ENCODE measurements at regions not wholly inside any gene's neighbourhood (a gene's known extent, or its start where the extent isn't known, plus 50 kb on each side); places are given as distances from the start of the nearest gene placed in this dataset.
"Not testable (repeated sequence)": the region's sequence is repeated elsewhere in the genome, so short reads cannot be mapped to it uniquely, and the experiment has no call there.

DNA sequence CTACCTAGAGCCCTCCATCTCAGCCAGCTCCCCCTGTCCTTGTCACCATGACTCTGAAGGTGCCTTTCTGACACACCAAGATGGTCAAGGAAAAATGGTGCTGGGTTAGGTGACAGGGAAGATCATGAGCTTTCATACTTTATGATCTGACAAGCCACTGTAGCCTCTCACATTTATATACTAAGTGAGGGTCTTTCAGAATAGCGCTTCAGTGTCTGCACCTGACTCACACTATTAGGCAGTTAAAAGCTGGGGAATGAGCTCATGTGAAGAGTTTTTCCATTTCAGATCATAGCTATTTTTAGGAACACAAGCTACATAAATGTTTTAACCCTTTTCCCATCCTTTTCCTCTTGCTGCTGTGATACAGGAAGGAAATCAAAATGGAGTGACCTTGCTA lies 101.4 kb downstream of the FAM72C start:
- not testable (repeated sequence) for H3K27ac ChIP-seq (ENCODE audit: low read length); H3K9ac ChIP-seq (ENCODE audit: low read length in 2 of 2); H3K4me3 ChIP-seq (ENCODE audit: low read length in 2 of 2); H3K9me3 ChIP-seq (ENCODE audit: control insufficient read depth in 2 of 2, low read length in 2 of 2); H3K36me3 ChIP-seq (ENCODE audit: control insufficient read depth in 2 of 2, insufficient read depth in 2 of 2, low read length in 2 of 2); H3K27me3 ChIP-seq (ENCODE audit: control insufficient read depth in 1 of 2, insufficient read depth in 2 of 2, low read length in 2 of 2); H3K4me1 ChIP-seq (ENCODE audit: control insufficient read depth, insufficient read depth, low read length)

GRCh38 chr1:143867590-143868220 lies 104.1 kb downstream of the FAM72C start:
- not testable (repeated sequence) for H3K9me3 ChIP-seq (ENCODE audit: control insufficient read depth in 2 of 2, low read length in 2 of 2); H3K36me3 ChIP-seq (ENCODE audit: control insufficient read depth in 2 of 2, insufficient read depth in 2 of 2, low read length in 2 of 2); H3K4me1 ChIP-seq (ENCODE audit: control insufficient read depth, insufficient read depth, low read length); H3K4me3 ChIP-seq (ENCODE audit: low read length in 2 of 2); H3K9ac ChIP-seq (ENCODE audit: low read length in 2 of 2); H3K27ac ChIP-seq (ENCODE audit: low read length); H3K27me3 ChIP-seq (ENCODE audit: control insufficient read depth in 1 of 2, insufficient read depth in 2 of 2, low read length in 2 of 2)

DNA sequence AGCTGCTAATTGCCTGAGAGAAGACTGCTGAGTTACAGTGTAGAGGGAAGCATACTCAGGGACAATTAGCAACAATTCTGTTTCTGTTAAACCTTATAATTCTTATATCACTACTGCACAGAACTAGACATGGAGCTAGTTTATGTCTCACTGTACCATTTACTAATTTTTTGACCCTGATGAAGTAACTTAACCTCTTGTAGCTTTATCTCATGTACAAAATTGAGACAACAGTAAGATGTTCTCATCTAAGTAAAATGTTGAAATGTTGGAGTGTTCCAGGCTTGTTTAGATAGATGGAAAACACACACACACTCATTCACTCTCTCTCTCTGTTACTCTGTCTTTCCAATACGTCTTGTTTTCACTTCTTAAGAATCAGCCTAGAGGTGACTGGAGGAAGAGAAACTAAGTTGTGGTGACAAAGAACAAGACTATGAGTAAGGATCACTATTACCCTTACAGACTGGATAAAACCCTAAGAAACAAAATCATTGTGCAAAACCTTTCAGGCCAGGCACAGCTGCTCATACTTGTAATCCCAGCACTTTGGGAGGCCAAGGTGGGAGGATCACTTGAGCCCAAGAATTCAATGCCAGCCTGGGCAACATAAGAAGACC lies 107.8 kb downstream of the FAM72C start:
- H3K27me3 ChIP-seq (ENCODE audit: control insufficient read depth in 1 of 2, insufficient read depth in 2 of 2, low read length in 2 of 2); H3K9ac ChIP-seq (ENCODE audit: low read length in 2 of 2); H3K27ac ChIP-seq (ENCODE audit: low read length); H3K4me1 ChIP-seq (ENCODE audit: control insufficient read depth, insufficient read depth, low read length); H3K36me3 ChIP-seq (ENCODE audit: control insufficient read depth in 2 of 2, insufficient read depth in 2 of 2, low read length in 2 of 2); H3K9me3 ChIP-seq (ENCODE audit: control insufficient read depth in 2 of 2, low read length in 2 of 2); H3K4me3 ChIP-seq (ENCODE audit: low read length in 2 of 2): not testable (repeated sequence)

DNA sequence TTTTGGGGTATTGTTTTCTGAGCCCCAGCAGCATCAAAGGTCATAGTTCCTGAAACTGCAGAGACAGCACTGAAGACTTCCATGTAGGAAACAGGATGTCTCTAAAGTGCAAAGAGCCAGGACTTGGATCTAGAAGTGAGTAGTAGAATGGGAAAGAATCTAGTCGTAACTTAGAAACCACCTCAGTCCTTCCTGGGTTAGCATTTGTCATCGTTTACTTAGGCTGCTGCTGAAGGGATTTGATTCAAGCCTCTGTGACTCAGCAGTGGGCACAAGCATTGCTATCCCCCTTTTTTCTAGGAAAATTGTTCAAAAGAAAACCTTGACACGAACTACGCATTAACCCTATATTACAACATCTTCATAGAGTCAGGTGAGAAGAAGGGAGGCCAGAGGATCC lies 109.1 kb downstream of the FAM72C start:
- not testable (repeated sequence) for H3K27me3 ChIP-seq (ENCODE audit: control insufficient read depth in 1 of 2, insufficient read depth in 2 of 2, low read length in 2 of 2); H3K36me3 ChIP-seq (ENCODE audit: control insufficient read depth in 2 of 2, insufficient read depth in 2 of 2, low read length in 2 of 2); H3K27ac ChIP-seq (ENCODE audit: low read length); H3K4me3 ChIP-seq (ENCODE audit: low read length in 2 of 2); H3K4me1 ChIP-seq (ENCODE audit: control insufficient read depth, insufficient read depth, low read length); H3K9me3 ChIP-seq (ENCODE audit: control insufficient read depth in 2 of 2, low read length in 2 of 2); H3K9ac ChIP-seq (ENCODE audit: low read length in 2 of 2)

- H3K9me3 ChIP-seq (ENCODE audit: control insufficient read depth in 2 of 2, low read length in 2 of 2); H3K4me1 ChIP-seq (ENCODE audit: control insufficient read depth, insufficient read depth, low read length); H3K9ac ChIP-seq (ENCODE audit: low read length in 2 of 2); H3K4me3 ChIP-seq (ENCODE audit: low read length in 2 of 2); H3K36me3 ChIP-seq (ENCODE audit: control insufficient read depth in 2 of 2, insufficient read depth in 2 of 2, low read length in 2 of 2); H3K27ac ChIP-seq (ENCODE audit: low read length); H3K27me3 ChIP-seq (ENCODE audit: control insufficient read depth in 1 of 2, insufficient read depth in 2 of 2, low read length in 2 of 2): not testable (repeated sequence)
Measured at GRCh38 chr1:143861306-143861705, 110.5 kb downstream of the FAM72C start.

- not testable (repeated sequence) for H3K27me3 ChIP-seq (ENCODE audit: control insufficient read depth in 1 of 2, insufficient read depth in 2 of 2, low read length in 2 of 2); H3K27ac ChIP-seq (ENCODE audit: low read length); H3K9me3 ChIP-seq (ENCODE audit: control insufficient read depth in 2 of 2, low read length in 2 of 2); H3K4me3 ChIP-seq (ENCODE audit: low read length in 2 of 2); H3K36me3 ChIP-seq (ENCODE audit: control insufficient read depth in 2 of 2, insufficient read depth in 2 of 2, low read length in 2 of 2); H3K9ac ChIP-seq (ENCODE audit: low read length in 2 of 2); H3K4me1 ChIP-seq (ENCODE audit: control insufficient read depth, insufficient read depth, low read length)
Measured at GRCh38 chr1:143855867-143856266, 115.9 kb downstream of the FAM72C start.

DNA sequence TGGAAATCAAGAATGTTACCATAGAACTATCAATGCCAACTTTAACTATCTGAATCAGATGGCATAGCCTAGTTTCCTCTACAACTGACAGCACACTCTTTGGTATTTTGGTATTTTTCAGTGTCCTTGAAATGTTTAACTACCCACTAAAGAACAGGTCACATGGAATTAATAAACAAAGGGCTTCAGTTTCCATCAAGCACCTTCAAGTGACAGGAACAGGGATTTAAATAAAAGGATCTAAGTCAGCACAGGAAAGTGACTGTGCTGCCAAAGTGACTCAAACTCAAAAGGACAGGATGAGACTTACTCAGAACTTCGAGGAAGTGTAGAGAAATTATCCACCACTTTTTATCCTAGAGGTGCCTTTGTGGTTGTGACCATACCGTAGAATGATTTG lies 117.7 kb downstream of the FAM72C start:
- H3K4me1 ChIP-seq (ENCODE audit: control insufficient read depth, insufficient read depth, low read length); H3K4me3 ChIP-seq (ENCODE audit: low read length in 2 of 2); H3K36me3 ChIP-seq (ENCODE audit: control insufficient read depth in 2 of 2, insufficient read depth in 2 of 2, low read length in 2 of 2); H3K27ac ChIP-seq (ENCODE audit: low read length); H3K9me3 ChIP-seq (ENCODE audit: control insufficient read depth in 2 of 2, low read length in 2 of 2); H3K9ac ChIP-seq (ENCODE audit: low read length in 2 of 2); H3K27me3 ChIP-seq (ENCODE audit: control insufficient read depth in 1 of 2, insufficient read depth in 2 of 2, low read length in 2 of 2): not testable (repeated sequence)

DNA sequence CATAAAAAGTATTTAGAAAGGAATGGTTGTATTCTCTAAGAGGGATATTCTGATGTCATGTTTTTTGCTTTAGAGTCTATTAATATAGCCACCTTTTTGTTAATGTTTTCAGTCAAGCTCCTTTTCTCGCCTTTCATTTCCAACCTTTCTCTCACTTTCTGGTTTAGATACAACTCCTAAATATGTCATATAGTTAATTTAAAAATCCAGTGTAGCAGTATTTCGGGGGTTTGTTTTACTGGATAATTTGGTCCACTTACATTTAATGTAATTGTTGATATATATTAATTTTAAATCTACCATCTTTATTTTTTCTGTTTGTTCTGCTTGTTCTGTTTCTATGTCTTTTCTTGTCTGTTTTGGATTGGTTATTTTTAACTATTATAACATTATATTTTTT lies 121.1 kb downstream of the FAM72C start:
- not testable (repeated sequence) for H3K4me3 ChIP-seq (ENCODE audit: low read length in 2 of 2); H3K9me3 ChIP-seq (ENCODE audit: control insufficient read depth in 2 of 2, low read length in 2 of 2); H3K9ac ChIP-seq (ENCODE audit: low read length in 2 of 2); H3K36me3 ChIP-seq (ENCODE audit: control insufficient read depth in 2 of 2, insufficient read depth in 2 of 2, low read length in 2 of 2); H3K4me1 ChIP-seq (ENCODE audit: control insufficient read depth, insufficient read depth, low read length); H3K27me3 ChIP-seq (ENCODE audit: control insufficient read depth in 1 of 2, insufficient read depth in 2 of 2, low read length in 2 of 2); H3K27ac ChIP-seq (ENCODE audit: low read length)

GRCh38 chr1:143848859-143849258 lies 122.9 kb downstream of the FAM72C start:
- not testable (repeated sequence) for H3K27ac ChIP-seq (ENCODE audit: low read length); H3K27me3 ChIP-seq (ENCODE audit: control insufficient read depth in 1 of 2, insufficient read depth in 2 of 2, low read length in 2 of 2); H3K36me3 ChIP-seq (ENCODE audit: control insufficient read depth in 2 of 2, insufficient read depth in 2 of 2, low read length in 2 of 2); H3K9ac ChIP-seq (ENCODE audit: low read length in 2 of 2); H3K4me1 ChIP-seq (ENCODE audit: control insufficient read depth, insufficient read depth, low read length); H3K9me3 ChIP-seq (ENCODE audit: control insufficient read depth in 2 of 2, low read length in 2 of 2); H3K4me3 ChIP-seq (ENCODE audit: low read length in 2 of 2)

- H3K27ac ChIP-seq (ENCODE audit: low read length); H3K9me3 ChIP-seq (ENCODE audit: control insufficient read depth in 2 of 2, low read length in 2 of 2); H3K27me3 ChIP-seq (ENCODE audit: control insufficient read depth in 1 of 2, insufficient read depth in 2 of 2, low read length in 2 of 2); H3K4me3 ChIP-seq (ENCODE audit: low read length in 2 of 2); H3K9ac ChIP-seq (ENCODE audit: low read length in 2 of 2); H3K4me1 ChIP-seq (ENCODE audit: control insufficient read depth, insufficient read depth, low read length); H3K36me3 ChIP-seq (ENCODE audit: control insufficient read depth in 2 of 2, insufficient read depth in 2 of 2, low read length in 2 of 2): not testable (repeated sequence)
Measured at GRCh38 chr1:143845193-143845592, 126.6 kb downstream of the FAM72C start.

- H3K36me3 ChIP-seq (ENCODE audit: control insufficient read depth in 2 of 2, insufficient read depth in 2 of 2, low read length in 2 of 2); H3K27me3 ChIP-seq (ENCODE audit: control insufficient read depth in 1 of 2, insufficient read depth in 2 of 2, low read length in 2 of 2); H3K9me3 ChIP-seq (ENCODE audit: control insufficient read depth in 2 of 2, low read length in 2 of 2); H3K4me1 ChIP-seq (ENCODE audit: control insufficient read depth, insufficient read depth, low read length); H3K27ac ChIP-seq (ENCODE audit: low read length); H3K4me3 ChIP-seq (ENCODE audit: low read length in 2 of 2); H3K9ac ChIP-seq (ENCODE audit: low read length in 2 of 2): not testable (repeated sequence)
Measured at GRCh38 chr1:143842058-143842457, 129.7 kb downstream of the FAM72C start.

Measured in stomach smooth muscle (tissue), 2 donors.